Loucy (cell line): ENCODE measurements at regions not wholly inside any gene's neighbourhood (a gene's known extent, or its start where the extent isn't known, plus 50 kb on each side); places are given as distances from the start of the nearest gene placed in this dataset.

Source experiments
- H2AFZ ChIP-seq: fragments of 200-600 bp; sonication (generic); 2 replicates; pipeline ENCODE4 v1.6.0; 2016; ENCODE audit warnings: antibody characterized with exemption, mild to moderate bottlenecking, low read length, moderate library complexity
- H3F3A ChIP-seq: fragments of 200-600 bp; 2 replicates; pipeline ENCODE4 v1.6.0; 2016; ENCODE audit warnings: antibody characterized with exemption, low read depth, mild to moderate bottlenecking
- H3K27me3 ChIP-seq: fragments of 200-600 bp; sonication (generic); 2 replicates; pipeline ENCODE4 v1.6.1; 2014; ENCODE audit warnings: low read length, mild to moderate bottlenecking; ENCODE audit not compliant: insufficient read depth, poor library complexity, severe bottlenecking
- H3K36me3 ChIP-seq: fragments of 200-600 bp; sonication (generic); 2 replicates; pipeline ENCODE4 v1.6.1; 2016; ENCODE audit warnings: low read length; ENCODE audit not compliant: insufficient read depth
- H3K4me1 ChIP-seq: fragments of 200-600 bp; sonication (generic); 2 replicates; pipeline ENCODE4 v1.5.1; 2014; ENCODE audit warnings: low read length, mild to moderate bottlenecking; ENCODE audit not compliant: insufficient read depth, poor library complexity, severe bottlenecking
- H3K4me2 ChIP-seq: fragments of 200-600 bp; sonication (generic); 2 replicates; pipeline ENCODE4 v1.6.0; 2014; ENCODE audit warnings: antibody characterized with exemption, low read length, low read depth, mild to moderate bottlenecking; ENCODE audit not compliant: poor library complexity, severe bottlenecking
- H3K4me3 ChIP-seq: fragments of 200-600 bp; sonication (generic); 2 replicates; pipeline ENCODE4 v1.5.1; 2014; ENCODE audit warnings: low read length, mild to moderate bottlenecking, mixed read lengths; ENCODE audit not compliant: poor library complexity, severe bottlenecking
- H3K79me2 ChIP-seq: fragments of 200-600 bp; sonication (generic); 2 replicates; pipeline ENCODE4 v1.6.1; 2014; ENCODE audit warnings: low read length; ENCODE audit not compliant: insufficient read depth
- H3K9ac ChIP-seq: fragments of 200-600 bp; sonication (generic); 2 replicates; pipeline ENCODE4 v1.6.0; 2014; ENCODE audit warnings: mild to moderate bottlenecking, low read depth, low read length, moderate library complexity; ENCODE audit not compliant: poor library complexity, severe bottlenecking
- H3K9me2 ChIP-seq: fragments of 200-600 bp; sonication (generic); replicated peaks from 2 replicates; pipeline ENCODE4 v1.6.1; 2016; ENCODE audit warnings: low read depth, low read length, mixed read lengths
- H3K9me3 ChIP-seq: fragments of 200-600 bp; sonication (generic); 2 replicates; pipeline ENCODE4 v1.6.1; 2014; ENCODE audit warnings: mild to moderate bottlenecking, antibody characterized with exemption, low read length, low read depth; ENCODE audit not compliant: insufficient read depth
- H4K20me1 ChIP-seq: fragments of 200-600 bp; sonication (generic); 2 replicates; pipeline ENCODE4 v1.6.0; 2014; ENCODE audit warnings: antibody characterized with exemption, low read length, mild to moderate bottlenecking; ENCODE audit not compliant: insufficient read depth, poor library complexity, severe bottlenecking
- CTCF ChIP-seq: fragments of 200-600 bp; sonication (generic); conservative IDR thresholded peaks from 2 replicates; pipeline ENCODE4 v1.5.1; 2014; ENCODE audit warnings: mild to moderate bottlenecking, antibody characterized with exemption, low read length
- EZH2phosphoT487 ChIP-seq: fragments of 200-600 bp; IDR thresholded peaks from 2 replicates; pipeline ENCODE4 v1.6.1; 2018; ENCODE audit warnings: antibody characterized with exemption, mild to moderate bottlenecking, moderate library complexity, borderline replicate concordance

- H3K4me1 ChIP-seq: no peaks in the 10 kb centered on the region
- no peak overlapping the region for H3K4me3 ChIP-seq
- no peak overlapping the region for H2AFZ ChIP-seq
- TF ChIP-seq EZH2phosphoT487: no peak
- TF ChIP-seq CTCF: no peak
- no peak overlapping the region for H3K9ac ChIP-seq
- H3K79me2 ChIP-seq: no peaks in the 10 kb centered on the region
- H3K9me3 ChIP-seq: no peaks in the 10 kb centered on the region
- H3K36me3 ChIP-seq: no peaks in the 10 kb centered on the region
- H3K9me2 ChIP-seq: no peaks in the 10 kb centered on the region
- no peaks in the 10 kb centered on the region for H4K20me1 ChIP-seq
- no peaks in the 10 kb centered on the region for H3F3A ChIP-seq
- H3K4me2 ChIP-seq: no peak overlapping the region
- H3K27me3 ChIP-seq: no peaks in the 10 kb centered on the region
Observed at GRCh38 chr11:112835591-112836255, 125.5 kb upstream of the NCAM1 start.

GRCh38 chr11:112836256-112836602 lies 125.0 kb upstream of the NCAM1 start:
- Histone ChIP-seq H3K9ac (no peak overlapping the region), H3K9me2 (no peaks in the 10 kb centered on the region), H3K4me3 (no peak overlapping the region), H3F3A (no peaks in the 10 kb centered on the region), H3K4me2 (no peak overlapping the region), H3K79me2 (no peaks in the 10 kb centered on the region), H3K36me3 (no peaks in the 10 kb centered on the region), H3K27me3 (no peaks in the 10 kb centered on the region), H4K20me1 (no peaks in the 10 kb centered on the region), H2AFZ (no peak overlapping the region), H3K9me3 (no peaks in the 10 kb centered on the region), H3K4me1 (no peaks in the 10 kb centered on the region)
- TF ChIP-seq CTCF (no peak), EZH2phosphoT487 (no peak)

GRCh38 chr11:112837162-112837826 lies 123.9 kb upstream of the NCAM1 start:
- no peaks in the 10 kb centered on the region for H3K79me2 ChIP-seq
- H3K4me1 ChIP-seq: no peaks in the 10 kb centered on the region
- H3F3A ChIP-seq: no peaks in the 10 kb centered on the region

More at GRCh38 chr11:112837162-112837826, 123.9 kb upstream of the NCAM1 start:
- Histone ChIP-seq H3K4me2 (no peak overlapping the region), H4K20me1 (no peaks in the 10 kb centered on the region), H3K27me3 (no peaks in the 10 kb centered on the region), H3K9me2 (no peaks in the 10 kb centered on the region), H2AFZ (no peak overlapping the region), H3K36me3 (no peaks in the 10 kb centered on the region), H3K9me3 (no peaks in the 10 kb centered on the region), H3K4me3 (no peak overlapping the region), H3K9ac (no peak overlapping the region)
- TF ChIP-seq CTCF (no peak), EZH2phosphoT487 (no peak)
